Stimulated activated CD4-positive, alpha-beta T cell treated with anti-CD3 and anti-CD28 coated beads, Interleukin-1b, Interleukin-23, amount 100 ng/mL, for 1 hour (primary cell): ENCODE measurements at regions not wholly inside any gene's neighbourhood (a gene's known extent, or its start where the extent isn't known, plus 50 kb on each side); places are given as distances from the start of the nearest gene placed in this dataset.

ENCODE experiments used
- DNase-seq, 2 donors: peaks; one replicate each; pipeline ENCODE4 v3.0.0-alpha.2; 2020; ENCODE audit warnings: low read depth in 2 of 2

GRCh38 chr5:125278711-125279110 is 532.3 kb upstream of the ZNF608 start:
- DNase-seq, result no peak

GRCh38 chr5:125281667-125282066 is 535.2 kb upstream of the ZNF608 start:
- DNase-seq, result no peak

GRCh38 chr5:125283372-125283771 is 536.9 kb upstream of the ZNF608 start:
- no peak for DNase-seq

GRCh38 chr5:125286271-125286670 is 539.8 kb upstream of the ZNF608 start:
- DNase-seq, result no peak

- no peak for DNase-seq
Measured at GRCh38 chr5:125289606-125290005, 543.2 kb upstream of the ZNF608 start.

- no peak for DNase-seq
Measured at GRCh38 chr5:125290935-125291334, 544.5 kb upstream of the ZNF608 start.

GRCh38 chr5:125291447-125291846 is 545.0 kb upstream of the ZNF608 start:
- no peak for DNase-seq

- DNase-seq, result no peak
Measured at GRCh38 chr5:125293223-125293622, 546.8 kb upstream of the ZNF608 start.

GRCh38 chr5:125293726-125294125 is 547.3 kb upstream of the ZNF608 start:
- no peak for DNase-seq

GRCh38 chr5:125294844-125295243 is 548.4 kb upstream of the ZNF608 start:
- no peak for DNase-seq

GRCh38 chr5:125295405-125295872 is 549.0 kb upstream of the ZNF608 start:
- no peak for DNase-seq

GRCh38 chr5:125298258-125298657 is 551.8 kb upstream of the ZNF608 start:
- no peak for DNase-seq

- no peak for DNase-seq
Measured at GRCh38 chr5:125298746-125299379, 552.4 kb upstream of the ZNF608 start.

- no peak for DNase-seq
Measured at GRCh38 chr5:125301711-125302110, 555.3 kb upstream of the ZNF608 start.

- no peak for DNase-seq
Measured at GRCh38 chr5:125302577-125302976, 556.1 kb upstream of the ZNF608 start.

GRCh38 chr5:125306741-125307140 is 560.3 kb upstream of the ZNF608 start:
- DNase-seq, result no peak

- DNase-seq, result no peak
Measured at GRCh38 chr5:125310749-125311148, 564.3 kb upstream of the ZNF608 start.

GRCh38 chr5:125311743-125312142 is 565.3 kb upstream of the ZNF608 start:
- DNase-seq, result no peak

- DNase-seq, result no peak
Measured at GRCh38 chr5:125313555-125313954, 567.1 kb upstream of the ZNF608 start.

- DNase-seq, result no peak
Measured at GRCh38 chr5:125315306-125315705, 568.9 kb upstream of the ZNF608 start.

- no peak for DNase-seq
Measured at GRCh38 chr5:125316391-125316790, 570.0 kb upstream of the ZNF608 start.

- DNase-seq, result no peak
Measured at GRCh38 chr5:125316915-125317535, 570.6 kb upstream of the ZNF608 start.

- DNase-seq, result no peak
Measured at GRCh38 chr5:125317536-125317995, 571.1 kb upstream of the ZNF608 start.

- no peak for DNase-seq
Measured at GRCh38 chr5:125321654-125322053, 575.2 kb upstream of the ZNF608 start.
